HG03060 (cell line): ENCODE measurements at regions not wholly inside any gene's neighbourhood (a gene's known extent, or its start where the extent isn't known, plus 50 kb on each side); places are given as distances from the start of the nearest gene placed in this dataset.

Source experiments
- ATAC-seq: cut with Tn5 transposase; IDR thresholded peaks from one replicate; pipeline ENCODE4 v1.9.1; 2021; ENCODE audit warnings: low read depth, moderate number of reproducible peaks; ENCODE audit not compliant: unreplicated experiment

- ATAC-seq, result no peak
These were observed 973.1 kb downstream of the TMEM182 start for GRCh38 chr2:103734911-103735310.

GRCh38 chr2:103738108-103738507 lies 976.3 kb downstream of the TMEM182 start:
- no peak for ATAC-seq

DNA sequence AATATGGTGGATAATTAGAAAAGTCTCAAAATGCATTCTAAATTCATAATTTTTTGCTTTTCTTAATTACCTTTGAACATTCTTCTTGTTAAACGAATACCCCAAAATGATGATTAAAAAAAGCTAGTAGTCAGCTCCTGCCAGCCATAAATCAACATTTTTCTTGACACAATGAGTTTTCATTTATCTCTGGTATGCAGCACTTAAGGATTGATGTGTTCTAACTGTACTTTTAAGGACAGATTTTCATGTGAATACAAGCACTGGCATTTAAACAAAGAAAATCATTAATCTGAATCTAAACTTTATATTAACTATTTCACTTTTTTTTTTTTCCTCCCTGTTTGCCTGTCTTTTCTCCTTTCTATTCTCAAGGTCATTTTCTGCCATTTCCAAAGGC lies 976.8 kb downstream of the TMEM182 start:
- no peak for ATAC-seq

GRCh38 chr2:103739186-103739585 lies 977.4 kb downstream of the TMEM182 start:
- no peak for ATAC-seq

DNA sequence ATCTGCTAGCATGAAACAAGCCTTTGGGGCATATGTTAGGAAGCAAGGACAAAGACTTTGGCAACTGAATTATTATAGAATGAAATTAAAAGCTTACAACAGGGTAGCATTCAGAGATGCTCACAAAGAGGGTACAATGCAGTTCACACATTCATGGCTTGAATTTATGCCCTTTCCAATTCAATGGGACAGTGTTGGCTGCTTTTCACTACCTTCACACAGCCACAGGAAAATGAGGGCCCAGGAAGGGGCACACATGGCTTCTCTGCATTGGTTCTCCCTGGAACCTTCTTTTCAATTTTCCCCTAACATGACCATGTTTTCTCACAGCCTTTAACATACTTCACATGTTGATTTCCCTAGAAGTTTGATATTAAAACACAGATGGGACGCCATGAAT lies 978.1 kb downstream of the TMEM182 start:
- ATAC-seq, result no peak

DNA sequence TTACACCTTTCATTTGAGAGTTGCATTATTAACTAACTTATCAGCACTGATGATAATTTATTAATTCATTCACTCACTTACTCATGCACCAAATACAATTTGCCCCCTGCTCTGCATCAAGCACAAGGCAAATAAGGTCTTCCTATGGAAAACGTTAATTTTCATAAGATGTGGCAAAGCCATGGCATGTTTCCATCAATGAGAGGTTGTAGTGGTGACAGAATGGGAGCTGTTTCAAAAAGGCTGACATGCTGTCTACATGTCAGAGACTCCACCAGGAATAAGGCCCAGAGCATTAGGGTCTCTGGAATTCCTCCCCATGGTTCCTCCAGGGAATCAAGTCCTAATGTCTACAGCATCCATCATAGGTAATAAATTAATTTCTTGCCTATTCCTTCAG lies 978.8 kb downstream of the TMEM182 start:
- ATAC-seq, result no peak

DNA sequence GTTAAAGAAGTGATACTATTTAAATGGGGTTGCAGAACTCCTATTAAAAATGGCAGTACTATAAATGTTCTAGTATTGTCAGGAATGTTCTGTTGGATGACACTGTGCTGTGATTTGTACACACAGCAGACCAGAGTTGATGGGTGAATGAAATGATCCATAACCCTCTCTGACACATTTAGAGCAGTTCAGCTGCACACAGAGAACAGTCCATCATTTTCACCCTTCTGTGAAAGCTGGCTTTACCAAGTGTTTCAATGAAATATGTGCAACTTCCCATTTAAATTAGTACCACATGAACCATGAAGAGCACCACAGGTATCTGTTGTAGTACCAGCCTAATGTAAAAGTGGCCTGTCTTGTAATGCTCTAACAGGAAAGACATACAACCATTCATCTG lies 981.4 kb downstream of the TMEM182 start:
- no peak for ATAC-seq

DNA sequence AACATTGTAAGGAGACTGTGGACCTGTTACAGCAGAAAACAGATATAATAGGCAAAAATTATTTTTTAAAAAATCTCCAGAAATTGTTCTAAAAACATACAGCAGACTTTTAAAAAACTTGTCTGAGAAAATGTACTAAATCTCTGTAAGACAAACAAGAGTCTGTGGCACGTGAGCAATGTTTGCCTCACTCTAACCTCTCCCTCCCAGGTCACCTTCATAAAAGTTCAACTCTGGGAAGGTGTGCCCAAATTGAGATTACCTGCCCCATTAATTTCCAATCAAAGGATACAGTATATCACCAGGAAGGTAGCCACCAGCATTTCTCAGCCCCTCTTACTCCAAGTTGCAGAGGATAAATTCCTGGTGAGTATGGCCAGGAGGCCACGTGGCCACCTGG lies 992.7 kb downstream of the TMEM182 start:
- no peak for ATAC-seq

GRCh38 chr2:103773884-103774283 lies 1012.1 kb downstream of the TMEM182 start:
- ATAC-seq, result no peak

GRCh38 chr2:103780088-103780702 lies 1018.4 kb downstream of the TMEM182 start:
- no peak for ATAC-seq

DNA sequence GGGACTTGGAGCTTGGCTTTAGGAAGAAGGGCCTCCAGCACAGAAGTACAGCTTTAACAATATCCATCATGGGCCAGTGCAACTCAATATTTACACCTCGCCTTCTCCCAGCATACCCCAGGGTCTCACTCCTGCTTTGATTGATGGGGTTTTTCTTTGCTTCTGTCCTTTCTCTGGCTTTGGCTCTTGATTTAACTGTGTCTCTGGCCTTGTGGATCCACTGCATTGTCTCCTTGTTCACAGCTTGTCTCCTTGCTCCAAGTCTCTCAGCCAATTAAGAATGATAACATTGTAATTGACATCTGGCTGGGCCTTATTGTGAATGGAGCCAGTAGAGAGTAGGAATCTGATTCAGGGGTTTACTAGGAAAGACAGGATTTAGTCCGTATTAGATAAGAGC lies 1019.5 kb downstream of the TMEM182 start:
- no peak for ATAC-seq

GRCh38 chr2:103784261-103784660 lies 1022.4 kb downstream of the TMEM182 start:
- no peak for ATAC-seq

GRCh38 chr2:103785432-103785831 lies 1023.6 kb downstream of the TMEM182 start:
- no peak for ATAC-seq

DNA sequence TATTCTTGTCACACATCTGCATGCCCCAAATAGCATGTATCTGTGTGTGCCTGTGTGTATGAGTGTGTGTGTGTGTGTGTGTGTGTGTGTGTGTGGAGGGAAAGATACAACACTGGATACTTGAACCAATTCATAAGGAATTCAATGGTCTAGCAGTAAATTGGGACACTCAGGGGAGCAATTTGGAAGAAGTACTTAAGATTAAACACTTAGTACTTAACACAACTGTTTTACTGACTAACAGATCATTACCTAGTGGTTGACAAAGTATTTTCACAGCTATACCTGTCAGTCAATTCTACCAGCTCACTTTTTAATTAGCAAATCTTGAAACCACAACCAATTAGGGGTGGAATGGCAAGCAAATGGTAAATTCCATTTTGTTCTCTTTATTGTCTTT lies 1024.1 kb downstream of the TMEM182 start:
- ATAC-seq, result no peak

- ATAC-seq, result no peak
These were observed 1026.6 kb downstream of the TMEM182 start for GRCh38 chr2:103788389-103788788.

GRCh38 chr2:103788951-103789350 lies 1027.1 kb downstream of the TMEM182 start:
- ATAC-seq, result no peak

DNA sequence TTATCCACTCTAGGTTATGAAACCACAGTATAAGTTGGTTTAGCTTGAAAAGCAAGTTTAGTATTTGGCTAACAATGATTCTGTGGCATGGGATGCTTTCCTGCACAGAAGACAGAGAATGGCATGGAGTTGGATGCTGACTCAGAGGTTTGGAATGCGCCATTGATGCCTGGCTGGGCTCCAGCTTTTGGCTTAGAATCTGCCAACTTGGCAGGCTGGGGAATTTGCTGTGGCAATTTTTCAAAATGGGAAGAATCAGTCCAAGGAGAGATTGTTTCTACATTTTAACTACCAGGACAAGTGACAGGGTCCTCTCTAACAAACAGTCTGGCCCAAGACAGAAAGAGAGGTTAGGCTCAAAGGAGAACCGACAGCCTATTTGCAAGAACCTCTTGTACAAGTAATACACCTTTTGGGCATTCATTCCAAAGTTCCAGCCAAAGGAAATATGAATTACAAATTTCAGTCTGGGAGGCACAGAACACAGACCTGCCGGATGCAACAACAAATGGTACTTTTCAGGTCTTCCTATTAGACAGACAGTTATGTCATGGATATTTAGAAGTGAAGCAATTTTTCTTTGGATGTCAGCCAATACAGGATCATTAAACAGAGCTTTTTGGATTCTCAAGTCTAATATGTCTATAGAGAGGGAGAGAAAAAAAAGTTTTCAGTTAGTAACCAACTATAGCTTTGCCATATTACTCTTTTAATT lies 1027.7 kb downstream of the TMEM182 start:
- ATAC-seq, result no peak

GRCh38 chr2:103792042-103792441 lies 1030.2 kb downstream of the TMEM182 start:
- ATAC-seq, result no peak

- no peak for ATAC-seq
These were observed 1036.5 kb downstream of the TMEM182 start for GRCh38 chr2:103798291-103798690.

DNA sequence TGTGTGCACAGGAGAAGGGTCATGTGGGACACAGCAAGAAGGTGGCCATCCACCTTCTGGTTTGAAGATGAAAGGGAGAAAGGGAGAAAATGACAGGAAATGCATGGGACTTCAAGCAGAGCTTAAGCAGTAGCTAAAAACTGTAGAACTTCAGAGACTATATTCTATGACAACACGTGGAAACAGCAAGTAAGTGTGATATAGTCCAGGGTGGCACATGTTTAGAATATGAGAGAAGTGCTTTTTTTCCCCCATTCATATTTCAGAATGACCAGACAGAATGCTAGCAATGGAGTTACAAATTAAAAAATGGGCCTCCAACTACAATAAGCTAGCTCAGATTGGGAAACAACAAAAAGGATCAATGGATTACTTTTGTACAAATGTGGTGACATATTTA lies 1042.2 kb downstream of the TMEM182 start:
- ATAC-seq, result no peak

GRCh38 chr2:103805746-103806145 lies 1043.9 kb downstream of the TMEM182 start:
- ATAC-seq, result no peak

- no peak for ATAC-seq
These were observed 1045.1 kb upstream of the POU3F3 start for GRCh38 chr2:103808814-103809213.
